ENCODE measurements at regions not wholly inside any gene's neighbourhood (a gene's known extent, or its start where the extent isn't known, plus 50 kb on each side); places are given as distances from the start of the nearest gene placed in this dataset.

GRCh38 chr1:88274431-88274830 is 409.6 kb upstream of the PKN2 start (continued):
- TF ChIP-seq REST (IDR thresholded peaks at IDR 0.05), result no peak
- TF ChIP-seq JUND (IDR thresholded peaks at IDR 0.05), result no peak
- TF ChIP-seq TAF1 (conservative IDR thresholded peaks at IDR 0.05), result no peak
- no peak for TF ChIP-seq CTCF (IDR thresholded peaks at IDR 0.05; ENCODE audit: low read depth, low read length, missing input control)

GRCh38 chr1:88275259-88275862 is 408.7 kb upstream of the PKN2 start:
- WGBS, result 92% methylated on average over 3 of the region's 3 CpGs
- DNase-seq (ENCODE audit: low spot score), result no peak
- no peak for TF ChIP-seq CTCF (IDR thresholded peaks at IDR 0.05; ENCODE audit: low read depth, low read length, missing input control)
- TF ChIP-seq FOXA1 (IDR thresholded peaks at IDR 0.05), result no peak
- TF ChIP-seq TAF1 (conservative IDR thresholded peaks at IDR 0.05), result no peak
- TF ChIP-seq JUND (IDR thresholded peaks at IDR 0.05), result no peak
- no peak for TF ChIP-seq RXRA (IDR thresholded peaks at IDR 0.05)
- TF ChIP-seq GABPA (IDR thresholded peaks at IDR 0.05 in 1 of 2, conservative IDR thresholded peaks at IDR 0.05 in 1 of 2), result no peak
- no peak overlapping the region for H3K4me3 ChIP-seq (ENCODE audit: low read depth in 1 of 3, low read length in 3 of 3)
- H3K4me1 ChIP-seq (ENCODE audit: control insufficient read depth in 4 of 4, insufficient read depth in 4 of 4, low read length in 3 of 4), result no peaks in the 10 kb centered on the region
- H3K27me3 ChIP-seq (ENCODE audit: control insufficient read depth in 4 of 4, insufficient read depth in 4 of 4, low read length in 3 of 4), result no peaks in the 10 kb centered on the region
- H3K27ac ChIP-seq (ENCODE audit: low read depth in 1 of 2, low read length in 2 of 2), result no peak overlapping the region
- H3K9ac ChIP-seq (ENCODE audit: low read depth in 1 of 2, low read length in 2 of 2), result no peak overlapping the region
- no peaks in the 10 kb centered on the region for H3K9me3 ChIP-seq (ENCODE audit: control insufficient read depth in 4 of 4, low read length in 3 of 4)
- H3K36me3 ChIP-seq (ENCODE audit: control insufficient read depth in 4 of 4, insufficient read depth in 3 of 4, low read depth in 1 of 4, low read length in 3 of 4), result no peaks in the 10 kb centered on the region

- H3K9me3 ChIP-seq (ENCODE audit: control insufficient read depth in 4 of 4, low read length in 3 of 4), result no peaks in the 10 kb centered on the region
- DNase-seq (ENCODE audit: low spot score), result no peak
- H3K36me3 ChIP-seq (ENCODE audit: control insufficient read depth in 4 of 4, insufficient read depth in 3 of 4, low read depth in 1 of 4, low read length in 3 of 4), result no peaks in the 10 kb centered on the region
- H3K27me3 ChIP-seq (ENCODE audit: control insufficient read depth in 4 of 4, insufficient read depth in 4 of 4, low read length in 3 of 4), result no peaks in the 10 kb centered on the region
- no peak overlapping the region for H3K27ac ChIP-seq (ENCODE audit: low read depth in 1 of 2, low read length in 2 of 2)
- H3K9ac ChIP-seq (ENCODE audit: low read depth in 1 of 2, low read length in 2 of 2), result no peak overlapping the region
- WGBS, result 72% methylated on average over 4 of the region's 4 CpGs
- no peaks in the 10 kb centered on the region for H3K4me1 ChIP-seq (ENCODE audit: control insufficient read depth in 4 of 4, insufficient read depth in 4 of 4, low read length in 3 of 4)
- H3K4me3 ChIP-seq (ENCODE audit: low read depth in 1 of 3, low read length in 3 of 3), result no peak overlapping the region
- TF ChIP-seq JUND (IDR thresholded peaks at IDR 0.05) (no peak), HNF4A (conservative IDR thresholded peaks at IDR 0.05) (no peak), SP1 (IDR thresholded peaks at IDR 0.05) (no peak), RAD21 (IDR thresholded peaks at IDR 0.05) (no peak), HNF4G (IDR thresholded peaks at IDR 0.05) (no peak), CTCF (IDR thresholded peaks at IDR 0.05; ENCODE audit: low read depth, low read length, missing input control) (no peak), EGR1 (IDR thresholded peaks at IDR 0.05; ENCODE audit: low read depth in 2 of 2) (no peak), YY1 (IDR thresholded peaks at IDR 0.05) (no peak), ZBTB33 (IDR thresholded peaks at IDR 0.05) (no peak), MAX (IDR thresholded peaks at IDR 0.05) (no peak), NR2F2 (IDR thresholded peaks at IDR 0.05) (no peak), TAF1 (conservative IDR thresholded peaks at IDR 0.05) (no peak)
These were observed 407.9 kb upstream of the PKN2 start for GRCh38 chr1:88276163-88276562.
